ENCODE measurements at regions not wholly inside any gene's neighbourhood (a gene's known extent, or its start where the extent isn't known, plus 50 kb on each side); places are given as distances from the start of the nearest gene placed in this dataset.

- Mint-ChIP-seq H3K27ac (ENCODE audit: unreplicated experiment) (no peak overlapping the region), H3K4me3 (ENCODE audit: low read depth, unreplicated experiment) (no peak overlapping the region), H3K4me1 (ENCODE audit: low read depth, unreplicated experiment) (peaks cover 12% of the 10 kb centered on the region), H3K9me3 (ENCODE audit: low read depth, unreplicated experiment) (no peaks in the 10 kb centered on the region), H3K27me3 (ENCODE audit: unreplicated experiment) (no peaks in the 10 kb centered on the region), H3K36me3 (ENCODE audit: insufficient read depth, unreplicated experiment) (no peaks in the 10 kb centered on the region)
- CTCF ChIA-PET, result interaction anchor here (0.5 kb wide), 1 partner anchor 22 kb away, joined by 4 read pairs; no protein-coding TSS in a partner anchor
- TF ChIP-seq CTCF (IDR thresholded peaks at IDR 0.05; ENCODE audit: unreplicated experiment), result no peak
- DNase-seq, result no peak
- intact Hi-C loops (cut with micrococcal nuclease; ENCODE audit: unreplicated experiment), result no loop called here
- BruUV-seq (replicated peaks), result no TSS peak
Observed at GRCh38 chr10:92761571-92761970, 71.8 kb downstream of the HHEX start.

- CTCF ChIA-PET, result no interaction called here
- no peaks in the 10 kb centered on the region for H3K4me1 Mint-ChIP-seq (ENCODE audit: low read depth, unreplicated experiment)
- BruUV-seq (replicated peaks), result no TSS peak
- H3K27ac Mint-ChIP-seq (ENCODE audit: unreplicated experiment), result no peak overlapping the region
- H3K36me3 Mint-ChIP-seq (ENCODE audit: insufficient read depth, unreplicated experiment), result no peaks in the 10 kb centered on the region
- no peak overlapping the region for H3K4me3 Mint-ChIP-seq (ENCODE audit: low read depth, unreplicated experiment)
- no peaks in the 10 kb centered on the region for H3K27me3 Mint-ChIP-seq (ENCODE audit: unreplicated experiment)
- intact Hi-C loops (cut with micrococcal nuclease; ENCODE audit: unreplicated experiment), result no loop called here
- TF ChIP-seq CTCF (IDR thresholded peaks at IDR 0.05; ENCODE audit: unreplicated experiment), result no peak
- no peak for DNase-seq
- no peaks in the 10 kb centered on the region for H3K9me3 Mint-ChIP-seq (ENCODE audit: low read depth, unreplicated experiment)
Observed at GRCh38 chr10:92763634-92764155, 73.9 kb downstream of the HHEX start.

GRCh38 chr10:92766451-92766850 is 76.7 kb downstream of the HHEX start:
- Mint-ChIP-seq H3K4me1 (ENCODE audit: low read depth, unreplicated experiment) (no peaks in the 10 kb centered on the region), H3K36me3 (ENCODE audit: insufficient read depth, unreplicated experiment) (no peaks in the 10 kb centered on the region), H3K27me3 (ENCODE audit: unreplicated experiment) (no peaks in the 10 kb centered on the region), H3K9me3 (ENCODE audit: low read depth, unreplicated experiment) (no peaks in the 10 kb centered on the region), H3K4me3 (ENCODE audit: low read depth, unreplicated experiment) (no peak overlapping the region), H3K27ac (ENCODE audit: unreplicated experiment) (no peak overlapping the region)
- no TSS peak for BruUV-seq (replicated peaks)
- CTCF ChIA-PET, result interaction anchor here (0.7 kb wide), 1 partner anchor 58 kb away, joined by 4 read pairs; no protein-coding TSS in a partner anchor
- TF ChIP-seq CTCF (IDR thresholded peaks at IDR 0.05; ENCODE audit: unreplicated experiment), result no peak
- DNase-seq, result no peak
- intact Hi-C loops (cut with micrococcal nuclease; ENCODE audit: unreplicated experiment), result no loop called here

DNA sequence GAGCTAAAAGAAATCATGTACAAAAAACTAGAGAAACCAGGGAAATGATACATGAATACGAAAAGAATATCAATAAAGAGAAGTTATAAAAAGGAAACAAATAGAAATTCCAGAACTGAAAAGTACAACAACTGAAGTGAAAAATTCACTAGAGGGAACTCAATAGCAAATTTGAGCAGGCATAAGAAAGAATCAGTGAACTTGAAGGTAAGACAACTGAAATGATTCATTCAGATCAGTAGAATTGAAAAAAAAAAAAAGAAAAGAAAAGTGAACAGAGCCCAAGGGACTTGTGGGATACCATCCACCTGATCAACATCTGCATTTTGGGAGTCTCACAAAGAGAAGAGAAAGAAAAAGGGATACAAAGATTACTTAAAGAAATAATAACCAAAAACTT is 78.3 kb downstream of the HHEX start:
- no peak for DNase-seq
- BruUV-seq (replicated peaks), result no TSS peak
- no peak overlapping the region for H3K27ac Mint-ChIP-seq (ENCODE audit: unreplicated experiment)
- no peaks in the 10 kb centered on the region for H3K9me3 Mint-ChIP-seq (ENCODE audit: low read depth, unreplicated experiment)
- no peaks in the 10 kb centered on the region for H3K36me3 Mint-ChIP-seq (ENCODE audit: insufficient read depth, unreplicated experiment)
- H3K4me1 Mint-ChIP-seq (ENCODE audit: low read depth, unreplicated experiment), result no peaks in the 10 kb centered on the region
- no peak overlapping the region for H3K4me3 Mint-ChIP-seq (ENCODE audit: low read depth, unreplicated experiment)
- CTCF ChIA-PET, result no interaction called here
- H3K27me3 Mint-ChIP-seq (ENCODE audit: unreplicated experiment), result no peaks in the 10 kb centered on the region
- no peak for TF ChIP-seq CTCF (IDR thresholded peaks at IDR 0.05; ENCODE audit: unreplicated experiment)
- intact Hi-C loops (cut with micrococcal nuclease; ENCODE audit: unreplicated experiment), result no loop called here
